A549 (cell line): ENCODE measurements at regions not wholly inside any gene's neighbourhood (a gene's known extent, or its start where the extent isn't known, plus 50 kb on each side); places are given as distances from the start of the nearest gene placed in this dataset.

Experiments used
- ATAC-seq, 2 experiments: fragments of 200-7000 bp in 1 of 2; fragments of >200 bp in 1 of 2; cut with Nextera tagmentation in 1 of 2; cut with Tn5 transposase in 1 of 2; 3 replicates each; pipeline versions ENCODE4 v1.8.0 to v1.9.1; 2018 to 2020; ENCODE audit warnings: mild to moderate bottlenecking in 1 of 2, moderate library complexity in 1 of 2
- CTCF ChIA-PET: fragments of 300-600 bp; sonication (Branson Sonifier 250); formaldehyde crosslinking; extraction: SDS; loops from one replicate; lab custom pipeline; 2021; ENCODE audit warnings: antibody characterized with exemption, inconsistent platforms; lab: Yijun Ruan, JAX
- POLR2A ChIA-PET: fragments of 350-600 bp; formaldehyde crosslinking; extraction: SDS; loops from one replicate; lab custom pipeline; 2021; ENCODE audit warnings: antibody characterized with exemption, inconsistent platforms; lab: Yijun Ruan, JAX
- DNase-seq, 2 experiments: peaks; one replicate each; pipeline versions ENCODE4 v3.0.0 to v3.0.0-alpha.2; 2011 to 2016; ENCODE audit warnings: low read depth in 1 of 2, low spot score in 1 of 2
- FAIRE-seq: peaks from 2 replicates; lab custom pipeline; 2011; peaks lifted over from hg19 to GRCh38; lab: Jason Lieb, UNC
- H3K27ac ChIP-seq, 2 experiments: fragments of >200 bp; sonication (Bioruptor Twin); formaldehyde crosslinking; 3 replicates each; pipeline ENCODE4 v1.5.1; 2016 to 2017
- H3K4me1 ChIP-seq: fragments of >200 bp; sonication (Bioruptor Twin); formaldehyde crosslinking; 3 replicates; pipeline ENCODE4 v1.6.1; 2016
- H3K4me2 ChIP-seq: fragments of >200 bp; sonication (Bioruptor Twin); formaldehyde crosslinking; 3 replicates; pipeline ENCODE4 v1.6.1; 2016
- H3K4me3 ChIP-seq: fragments of >200 bp; sonication (Bioruptor Twin); formaldehyde crosslinking; 3 replicates; pipeline ENCODE4 v1.5.1; 2016
- H3K9me3 ChIP-seq: fragments of >200 bp; sonication (Bioruptor Twin); formaldehyde crosslinking; 3 replicates; pipeline ENCODE4 v1.6.1; 2016
- ATOH8 ChIP-seq: fragments of 250-450 bp; sonication (Bioruptor Pico); IDR thresholded peaks from 2 replicates; pipeline ENCODE4 v1.5.0; 2020; ENCODE audit warnings: low read depth, mild to moderate bottlenecking, moderate library complexity
- BCL3 ChIP-seq: fragments of >200 bp; sonication (Bioruptor Twin); formaldehyde crosslinking; IDR thresholded peaks from 3 replicates; pipeline ENCODE4 v1.6.1; 2016
- CBX2 ChIP-seq: fragments of 200-600 bp; sonication (generic); IDR thresholded peaks from 2 replicates; pipeline ENCODE4 v1.6.1; 2016; ENCODE audit warnings: low read depth, mild to moderate bottlenecking, borderline replicate concordance
- CHD2 ChIP-seq: fragments of 150-350 bp; IDR thresholded peaks from 2 replicates; pipeline ENCODE4 v1.6.1; 2014; ENCODE audit warnings: low read length; ENCODE audit not compliant: partially characterized antibody
- E2F6 ChIP-seq: IDR thresholded peaks from 2 replicates; pipeline ENCODE4 v1.6.1; 2012; ENCODE audit warnings: low read depth, borderline replicate concordance
- EHMT2 ChIP-seq: fragments of 200-600 bp; sonication (generic); IDR thresholded peaks from 2 replicates; pipeline ENCODE4 v1.6.1; 2016; ENCODE audit warnings: antibody characterized with exemption, low read depth, mild to moderate bottlenecking, moderate library complexity
- ESRRA ChIP-seq: fragments of 150-350 bp; IDR thresholded peaks from 2 replicates; pipeline ENCODE4 v1.6.1; 2014; ENCODE audit warnings: mild to moderate bottlenecking, low read length, borderline replicate concordance
- FOXS1 ChIP-seq: fragments of 250-450 bp; sonication (Bioruptor Pico); IDR thresholded peaks from 2 replicates; pipeline ENCODE4 v1.5.0; 2020; ENCODE audit warnings: mild to moderate bottlenecking, moderate library complexity
- HES2 ChIP-seq: fragments of >200 bp; sonication (Bioruptor Twin); formaldehyde crosslinking; IDR thresholded peaks from 2 replicates; pipeline ENCODE4 v1.6.1; 2016
- HEYL ChIP-seq: fragments of 250-450 bp; sonication (Bioruptor Pico); IDR thresholded peaks from 2 replicates; pipeline ENCODE4 v1.8.0; 2021; ENCODE audit warnings: mild to moderate bottlenecking, moderate library complexity
- HMGXB4 ChIP-seq: fragments of 250-450 bp; sonication (Bioruptor Pico); IDR thresholded peaks from 2 replicates; pipeline ENCODE4 v1.5.0; 2021; ENCODE audit warnings: mild to moderate bottlenecking, moderate library complexity, borderline replicate concordance
- KDM1A ChIP-seq: fragments of 200-600 bp; sonication (generic); IDR thresholded peaks from 2 replicates; pipeline ENCODE4 v1.6.1; 2016; ENCODE audit warnings: low read depth, mild to moderate bottlenecking
- KDM5A ChIP-seq: fragments of 200-600 bp; sonication (generic); IDR thresholded peaks from 2 replicates; pipeline ENCODE4 v1.6.1; 2016; ENCODE audit warnings: antibody characterized with exemption, mild to moderate bottlenecking
- MAFK ChIP-seq: fragments of 450-650 bp; IDR thresholded peaks from 2 replicates; pipeline ENCODE4 v1.6.1; 2014; ENCODE audit not compliant: partially characterized antibody
- NPAS2 ChIP-seq: fragments of 250-450 bp; sonication (Bioruptor Pico); IDR thresholded peaks from 2 replicates; pipeline ENCODE4 v1.8.0; 2022; ENCODE audit warnings: mild to moderate bottlenecking, moderate library complexity, borderline replicate concordance
- POLR2AphosphoS2 ChIP-seq: conservative IDR thresholded peaks from 2 replicates; pipeline ENCODE4 v1.6.1; 2012; ENCODE audit warnings: low read length, improper control_type of control experiment, inconsistent platforms
- RARB ChIP-seq: fragments of 250-450 bp; sonication (Bioruptor Pico); IDR thresholded peaks from 2 replicates; pipeline ENCODE4 v1.8.0; 2021; ENCODE audit warnings: mild to moderate bottlenecking, moderate library complexity
- RCOR1 ChIP-seq: fragments of 150-350 bp; IDR thresholded peaks from 2 replicates; pipeline ENCODE4 v1.6.1; 2014; ENCODE audit warnings: antibody characterized with exemption, low read length, low read depth
- REST ChIP-seq: fragments of 200-600 bp; sonication (generic); IDR thresholded peaks from 2 replicates; pipeline ENCODE4 v1.6.1; 2016; ENCODE audit warnings: antibody characterized with exemption, mild to moderate bottlenecking, moderate library complexity
- RFX5 ChIP-seq: fragments of 450-650 bp; IDR thresholded peaks from 2 replicates; pipeline ENCODE4 v1.7.1; 2014; ENCODE audit warnings: antibody characterized with exemption, mild to moderate bottlenecking, moderate library complexity
- RNF2 ChIP-seq: fragments of 200-600 bp; sonication (generic); IDR thresholded peaks from 2 replicates; pipeline ENCODE4 v1.6.1; 2016; ENCODE audit warnings: low read depth, mild to moderate bottlenecking, antibody characterized with exemption, moderate library complexity, borderline replicate concordance
- SMC3 ChIP-seq: fragments of >200 bp; sonication (Bioruptor Twin); formaldehyde crosslinking; IDR thresholded peaks from 3 replicates; pipeline ENCODE4 v1.6.1; 2018; ENCODE audit warnings: inconsistent platforms
- SREBF2 ChIP-seq: fragments of 450-650 bp; IDR thresholded peaks from 2 replicates; pipeline ENCODE4 v1.6.1; 2014; ENCODE audit warnings: mild to moderate bottlenecking, moderate library complexity
- TFCP2L1 ChIP-seq: fragments of 250-450 bp; sonication (Bioruptor Pico); IDR thresholded peaks from 2 replicates; pipeline ENCODE4 v1.5.0; 2021; ENCODE audit warnings: mild to moderate bottlenecking
- TP53 ChIP-seq: fragments of 250-450 bp; sonication (Bioruptor Pico); IDR thresholded peaks from 2 replicates; pipeline ENCODE4 v1.5.0; 2021; ENCODE audit warnings: mild to moderate bottlenecking, moderate library complexity
- ZFP36 ChIP-seq: fragments of 450-650 bp; IDR thresholded peaks from 2 replicates; pipeline ENCODE4 v1.6.1; 2014; ENCODE audit warnings: borderline replicate concordance; ENCODE audit not compliant: partially characterized antibody
- WGBS: methylation state at CpG from one replicate; pipeline ENCODE4 v1.1.6; 2017; ENCODE audit errors: missing lambda C conversion rate; 5-methylcytosine and 5-hydroxymethylcytosine counted together

- POLR2A ChIA-PET: no interaction called here
- no peak for TF ChIP-seq ESRRA
- TF ChIP-seq RARB (CRISPR knock-in tag): no peak
- no peak for TF ChIP-seq POLR2AphosphoS2
- TF ChIP-seq, all 56 proteins: peak for 0
- Histone ChIP-seq H3K4me2 (no peak overlapping the region), H3K4me1 (no peaks in the 10 kb centered on the region), H3K27ac (no peak overlapping the region), H3K4me3 (no peak overlapping the region), H3K9me3 (no peaks in the 10 kb centered on the region)
- 31% methylated on average over 6 of the region's 6 CpGs for WGBS
- CTCF ChIA-PET: interaction anchor here (0.6 kb wide), 1 partner anchor 125 kb away, joined by 4 read pairs; no protein-coding TSS in a partner anchor
- no peak for DNase-seq
- no peak for ATAC-seq
- FAIRE-seq: no peak
Observed at GRCh38 chr3:65279225-65279782, 591.5 kb upstream of the ADAMTS9 start.

GRCh38 chr3:65277798-65278197 lies 590.0 kb upstream of the ADAMTS9 start:
- POLR2A ChIA-PET: no interaction called here
- TF ChIP-seq RFX5 (no peak), RCOR1 (no peak), CBX2 (no peak), ATOH8 (CRISPR knock-in tag) (no peak), TP53 (CRISPR knock-in tag) (no peak), NPAS2 (CRISPR knock-in tag) (no peak)
- FAIRE-seq (no peak), DNase-seq (no peak), ATAC-seq (no peak)
- no peaks in the 10 kb centered on the region for H3K9me3 ChIP-seq
- no peak overlapping the region for H3K4me2 ChIP-seq
- H3K27ac ChIP-seq: no peak overlapping the region
- WGBS: 18% methylated on average over 2 of the region's 2 CpGs
- H3K4me3 ChIP-seq: no peak overlapping the region
- H3K4me1 ChIP-seq: no peaks in the 10 kb centered on the region
- CTCF ChIA-PET: no interaction called here

GRCh38 chr3:65276551-65276950 lies 588.8 kb upstream of the ADAMTS9 start:
- POLR2A ChIA-PET: no interaction called here
- WGBS: 17% methylated on average over 4 of the region's 4 CpGs
- no peak for TF ChIP-seq TFCP2L1 (CRISPR knock-in tag)
- no peak for TF ChIP-seq SREBF2
- TF ChIP-seq HES2: no peak
- TF ChIP-seq BCL3: no peak
- no peak for TF ChIP-seq EHMT2
- TF ChIP-seq HEYL: no peak
- TF ChIP-seq MAFK: no peak
- no peak for TF ChIP-seq REST
- TF ChIP-seq FOXS1 (CRISPR knock-in tag): no peak
- no peak for TF ChIP-seq KDM1A
- no peak for TF ChIP-seq HMGXB4 (CRISPR knock-in tag)
- TF ChIP-seq RNF2: no peak
- TF ChIP-seq NPAS2 (CRISPR knock-in tag): no peak
- TF ChIP-seq ZFP36: no peak
- TF ChIP-seq CHD2: no peak
- no peak for TF ChIP-seq E2F6
- TF ChIP-seq TP53 (CRISPR knock-in tag): no peak
- no peak for TF ChIP-seq KDM5A
- no peak for TF ChIP-seq SMC3

More at GRCh38 chr3:65276551-65276950, 588.8 kb upstream of the ADAMTS9 start:
- no peak overlapping the region for H3K27ac ChIP-seq
- H3K9me3 ChIP-seq: no peaks in the 10 kb centered on the region
- DNase-seq (no peak), ATAC-seq (no peak), FAIRE-seq (no peak)
- H3K4me1 ChIP-seq: no peaks in the 10 kb centered on the region
- no peak overlapping the region for H3K4me3 ChIP-seq
- H3K4me2 ChIP-seq: no peak overlapping the region
- CTCF ChIA-PET: no interaction called here
